Activated CD4-positive, CD25-positive, alpha-beta regulatory T cell treated with anti-CD3 and anti-CD28 coated beads, Interleukin-2, amount 50 U/mL, for 24 hours (primary cell): ENCODE measurements at regions not wholly inside any gene's neighbourhood (a gene's known extent, or its start where the extent isn't known, plus 50 kb on each side); places are given as distances from the start of the nearest gene placed in this dataset.

ENCODE experiments used
- ATAC-seq, 2 donors: fragments of 150-1000 bp; cut with Tn5 transposase; one replicate each; pipeline ENCODE4 v1.10.0; 2021; ENCODE audit warnings: mild to moderate bottlenecking in 1 of 2, moderate library complexity in 1 of 2

- ATAC-seq = no peak
Measured at GRCh38 chr2:611519-611918, 65.7 kb downstream of the TMEM18 start.

GRCh38 chr2:610491-610890 is 66.7 kb downstream of the TMEM18 start:
- no peak for ATAC-seq

GRCh38 chr2:609881-610280 is 67.3 kb downstream of the TMEM18 start:
- ATAC-seq = no peak

- no peak for ATAC-seq
Measured at GRCh38 chr2:609449-609848, 67.8 kb downstream of the TMEM18 start.

- ATAC-seq = no peak
Measured at GRCh38 chr2:608711-609110, 68.5 kb downstream of the TMEM18 start.

- ATAC-seq = no peak
Measured at GRCh38 chr2:608297-608696, 68.9 kb downstream of the TMEM18 start.

- no peak for ATAC-seq
Measured at GRCh38 chr2:607709-608108, 69.5 kb downstream of the TMEM18 start.

- ATAC-seq = no peak
Measured at GRCh38 chr2:607172-607571, 70.0 kb downstream of the TMEM18 start.

GRCh38 chr2:605674-606608 is 71.3 kb downstream of the TMEM18 start:
- no peak for ATAC-seq

GRCh38 chr2:604854-605524 is 72.2 kb downstream of the TMEM18 start:
- no peak for ATAC-seq

GRCh38 chr2:604385-604784 is 72.8 kb downstream of the TMEM18 start:
- no peak for ATAC-seq

GRCh38 chr2:603869-604268 is 73.3 kb downstream of the TMEM18 start:
- no peak for ATAC-seq

GRCh38 chr2:603427-603826 is 73.8 kb downstream of the TMEM18 start:
- no peak for ATAC-seq

GRCh38 chr2:602571-603359 is 74.4 kb downstream of the TMEM18 start:
- peak in 1 of 2 donors; percentile 17 for ATAC-seq

- ATAC-seq = no peak
Measured at GRCh38 chr2:601806-602455, 75.3 kb downstream of the TMEM18 start.

- no peak for ATAC-seq
Measured at GRCh38 chr2:601387-601698, 75.9 kb downstream of the TMEM18 start.

GRCh38 chr2:600542-601386 is 76.4 kb downstream of the TMEM18 start:
- no peak for ATAC-seq

- no peak for ATAC-seq
Measured at GRCh38 chr2:599601-600000, 77.6 kb downstream of the TMEM18 start.

- ATAC-seq = no peak
Measured at GRCh38 chr2:598058-598802, 79.0 kb downstream of the TMEM18 start.

- no peak for ATAC-seq
Measured at GRCh38 chr2:595831-596592, 81.2 kb downstream of the TMEM18 start.
